Adrenal gland (tissue), 5 donors: ENCODE measurements at regions not wholly inside any gene's neighbourhood (a gene's known extent, or its start where the extent isn't known, plus 50 kb on each side); places are given as distances from the start of the nearest gene placed in this dataset.

ENCODE experiments used
- CTCF ChIP-seq, 6 experiments: fragments of 450-650 bp in 4 of 6; fragments of 200-600 bp in 2 of 6; sonication (generic) in 1 of 6; IDR thresholded peaks; 1 replicate in 5 of 6; 2 replicates in 1 of 6; pipeline versions ENCODE4 v1.5.1 to v1.8.0; 2016 to 2021; ENCODE audit warnings: antibody characterized with exemption in 6 of 6, mild to moderate bottlenecking in 2 of 6, moderate library complexity in 1 of 6
- POLR2A ChIP-seq, 2 donors: fragments of 450-650 bp; IDR thresholded peaks; one replicate each; pipeline ENCODE4 v1.6.1; 2017; ENCODE audit warnings: antibody characterized with exemption in 2 of 2, mild to moderate bottlenecking in 2 of 2, moderate library complexity in 1 of 2
- donor health status: DM: no; HTN: no; CAD: no.

- TF ChIP-seq CTCF (IDR thresholded peaks at IDR 0.05) = no peak
- no peak for TF ChIP-seq POLR2A (IDR thresholded peaks at IDR 0.05)
Measured at GRCh38 chr10:4359003-4359402, 467.0 kb upstream of the AKR1E2 start.
